KMS-11 (cell line): ENCODE measurements at regions not wholly inside any gene's neighbourhood (a gene's known extent, or its start where the extent isn't known, plus 50 kb on each side); places are given as distances from the start of the nearest gene placed in this dataset.

Experiments used
- H2AFZ ChIP-seq: fragments of 200-600 bp; sonication (generic); 2 replicates; pipeline ENCODE4 v1.6.1; 2016; ENCODE audit warnings: antibody characterized with exemption, mixed run types, low read depth
- H3K27ac ChIP-seq: fragments of 200-600 bp; sonication (generic); 2 replicates; pipeline ENCODE4 v1.6.1; 2016; ENCODE audit warnings: mild to moderate bottlenecking, mixed run types
- H3K27me3 ChIP-seq: fragments of 200-600 bp; sonication (generic); 2 replicates; pipeline ENCODE4 v1.6.1; 2017; ENCODE audit warnings: mild to moderate bottlenecking, low read depth, mixed run types, moderate library complexity; ENCODE audit not compliant: insufficient read depth
- H3K36me3 ChIP-seq: fragments of 200-600 bp; sonication (generic); 2 replicates; pipeline ENCODE4 v1.6.1; 2017; ENCODE audit warnings: mild to moderate bottlenecking, mixed run types; ENCODE audit not compliant: insufficient read depth
- H3K4me1 ChIP-seq: fragments of 200-600 bp; sonication (generic); 2 replicates; pipeline ENCODE4 v1.6.1; 2016; ENCODE audit warnings: mild to moderate bottlenecking, low read depth, mixed run types; ENCODE audit not compliant: poor library complexity, severe bottlenecking
- H3K4me2 ChIP-seq: fragments of 200-600 bp; sonication (generic); 2 replicates; pipeline ENCODE4 v1.7.0; 2016; ENCODE audit warnings: mild to moderate bottlenecking, mixed run types
- H3K4me3 ChIP-seq: fragments of 200-600 bp; sonication (generic); IDR thresholded peaks from 2 replicates; pipeline ENCODE4 v1.6.1; 2017; ENCODE audit warnings: low read depth, low read length, mixed read lengths; ENCODE audit not compliant: insufficient read depth
- H3K79me2 ChIP-seq: fragments of 200-600 bp; sonication (generic); 2 replicates; pipeline ENCODE4 v1.6.1; 2016; ENCODE audit warnings: low read depth, mixed run types; ENCODE audit not compliant: insufficient read depth
- H3K9ac ChIP-seq: fragments of 200-600 bp; sonication (generic); 2 replicates; pipeline ENCODE4 v1.6.1; 2016; ENCODE audit warnings: mild to moderate bottlenecking, mixed run types
- H4K20me1 ChIP-seq: fragments of 200-600 bp; sonication (generic); 2 replicates; pipeline ENCODE4 v1.6.1; 2016; ENCODE audit warnings: mild to moderate bottlenecking, mixed run types; ENCODE audit not compliant: insufficient read depth
- CTCF ChIP-seq: fragments of 200-600 bp; sonication (generic); conservative IDR thresholded peaks from 2 replicates; pipeline ENCODE4 v1.6.1; 2017; ENCODE audit warnings: low read depth, mild to moderate bottlenecking, antibody characterized with exemption, low read length, moderate library complexity, mixed read lengths

DNA sequence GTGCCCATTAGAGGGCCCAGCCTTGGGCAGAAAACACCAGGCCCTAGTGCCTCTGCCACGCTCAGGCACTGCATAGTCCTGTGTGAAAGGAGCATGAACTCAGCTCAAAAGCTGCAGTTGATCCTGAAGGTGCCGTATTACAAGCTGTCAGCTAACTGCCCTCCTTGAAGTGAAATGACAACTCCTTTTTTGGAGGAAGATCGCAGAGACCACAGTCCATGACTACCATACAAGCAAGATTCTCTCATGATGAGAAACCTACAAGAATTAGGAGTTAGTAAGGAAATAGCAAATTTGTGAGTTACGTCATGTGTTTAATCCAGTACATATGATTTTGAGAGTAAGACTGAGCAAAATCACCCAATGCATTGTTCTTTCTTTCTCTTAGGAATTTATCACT lies 513.9 kb upstream of the NR2F2 start:
- Histone ChIP-seq H2AFZ (no peak overlapping the region), H3K4me2 (no peak overlapping the region), H4K20me1 (no peaks in the 10 kb centered on the region), H3K27ac (no peak overlapping the region), H3K36me3 (no peaks in the 10 kb centered on the region), H3K79me2 (no peaks in the 10 kb centered on the region), H3K4me1 (no peaks in the 10 kb centered on the region), H3K27me3 (no peaks in the 10 kb centered on the region), H3K4me3 (no peak overlapping the region), H3K9ac (no peak overlapping the region)
- TF ChIP-seq CTCF, result no peak

- TF ChIP-seq CTCF, result no peak
- no peak overlapping the region for H3K27ac ChIP-seq
- H4K20me1 ChIP-seq, result no peaks in the 10 kb centered on the region
- peaks cover 9% of the 10 kb centered on the region for H3K4me1 ChIP-seq
- H3K4me3 ChIP-seq, result no peak overlapping the region
- H3K4me2 ChIP-seq, result no peak overlapping the region
- H3K36me3 ChIP-seq, result no peaks in the 10 kb centered on the region
- H2AFZ ChIP-seq, result no peak overlapping the region
- no peak overlapping the region for H3K9ac ChIP-seq
- H3K79me2 ChIP-seq, result no peaks in the 10 kb centered on the region
- H3K27me3 ChIP-seq, result no peaks in the 10 kb centered on the region
Observed at GRCh38 chr15:95822961-95823360, 507.5 kb upstream of the NR2F2 start.

GRCh38 chr15:95825208-95825607 lies 505.3 kb upstream of the NR2F2 start:
- Histone ChIP-seq H3K4me2 (no peak overlapping the region), H4K20me1 (no peaks in the 10 kb centered on the region), H3K27ac (no peak overlapping the region), H3K4me3 (no peak overlapping the region), H3K79me2 (no peaks in the 10 kb centered on the region), H3K4me1 (peaks cover 16% of the 10 kb centered on the region), H3K27me3 (no peaks in the 10 kb centered on the region), H3K36me3 (no peaks in the 10 kb centered on the region), H2AFZ (no peak overlapping the region), H3K9ac (no peak overlapping the region)
- TF ChIP-seq CTCF, result no peak

GRCh38 chr15:95825671-95826411 lies 504.7 kb upstream of the NR2F2 start:
- Histone ChIP-seq H4K20me1 (no peaks in the 10 kb centered on the region), H3K4me2 (no peak overlapping the region), H3K79me2 (no peaks in the 10 kb centered on the region), H3K4me1 (peaks cover 16% of the 10 kb centered on the region), H3K27ac (no peak overlapping the region), H3K27me3 (no peaks in the 10 kb centered on the region), H3K36me3 (no peaks in the 10 kb centered on the region), H2AFZ (no peak overlapping the region), H3K4me3 (no peak overlapping the region), H3K9ac (no peak overlapping the region)
- TF ChIP-seq CTCF, result no peak
